K562 (cell line): ENCODE measurements at regions not wholly inside any gene's neighbourhood (a gene's known extent, or its start where the extent isn't known, plus 50 kb on each side); places are given as distances from the start of the nearest gene placed in this dataset.

Source experiments
- BACH1 ChIP-seq: fragments of 200-800 bp; sonication (Bioruptor generic); IDR thresholded peaks from 2 replicates; pipeline ENCODE4 v1.6.1; 2016; ENCODE audit warnings: missing genetic modification characterization, missing compliant biosample characterization
- KAT7 ChIP-seq: sonication (generic); formaldehyde crosslinking; IDR thresholded peaks from 2 replicates; pipeline ENCODE4 v1.8.0; 2022; ENCODE audit warnings: missing genetic modification reagents, mild to moderate bottlenecking, borderline replicate concordance
- POLR2AphosphoS5 ChIP-seq: IDR thresholded peaks from 2 replicates; pipeline ENCODE4 v1.6.1; 2011; ENCODE audit warnings: mild to moderate bottlenecking, low read depth, low read length, moderate library complexity; ENCODE audit not compliant: control insufficient read depth, insufficient read depth
- TF ChIP-seq, protein P1 (sequence below): sonication (generic); formaldehyde crosslinking; IDR thresholded peaks from 2 replicates; pipeline ENCODE4 v1.9.0; 2022; ENCODE audit warnings: mild to moderate bottlenecking, missing genetic modification reagents
- TF ChIP-seq, protein P2 (sequence below): sonication (generic); formaldehyde crosslinking; IDR thresholded peaks from 2 replicates; pipeline ENCODE4 v1.8.0; 2022; ENCODE audit warnings: mild to moderate bottlenecking, missing genetic modification reagents

DNA sequence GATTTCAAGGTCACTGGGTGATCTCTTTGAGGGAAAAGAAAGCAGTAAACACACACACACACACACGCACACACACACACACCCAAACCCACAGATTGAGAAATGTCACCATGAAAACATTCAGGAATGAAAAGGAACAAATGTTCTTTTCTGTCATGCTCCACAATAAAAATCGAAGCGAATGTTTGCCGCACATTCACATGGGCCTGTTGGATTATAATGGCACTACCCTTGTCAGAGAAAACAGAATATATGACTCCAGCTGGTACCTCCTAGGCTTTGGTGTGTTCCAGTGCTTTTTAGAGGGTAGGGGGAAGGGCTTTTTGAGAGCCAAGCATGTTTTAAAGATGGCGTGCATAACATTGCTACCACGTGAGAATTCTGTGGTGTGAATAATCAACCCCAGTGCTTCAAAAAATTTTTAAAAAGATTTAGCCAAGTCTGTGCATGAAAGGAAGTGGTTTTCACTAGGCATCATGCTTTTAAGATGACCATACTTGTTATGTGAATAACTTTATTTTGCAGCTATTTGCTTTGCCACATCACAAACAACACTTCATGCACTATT, 120.8 kb upstream of the ZNF608 start:
- TF ChIP-seq, protein P1, sequence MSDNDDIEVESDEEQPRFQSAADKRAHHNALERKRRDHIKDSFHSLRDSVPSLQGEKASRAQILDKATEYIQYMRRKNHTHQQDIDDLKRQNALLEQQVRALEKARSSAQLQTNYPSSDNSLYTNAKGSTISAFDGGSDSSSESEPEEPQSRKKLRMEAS: no peak
- TF ChIP-seq POLR2AphosphoS5 (no peak), BACH1 (tag) (no peak), KAT7 (no peak)
- TF ChIP-seq, protein P2, sequence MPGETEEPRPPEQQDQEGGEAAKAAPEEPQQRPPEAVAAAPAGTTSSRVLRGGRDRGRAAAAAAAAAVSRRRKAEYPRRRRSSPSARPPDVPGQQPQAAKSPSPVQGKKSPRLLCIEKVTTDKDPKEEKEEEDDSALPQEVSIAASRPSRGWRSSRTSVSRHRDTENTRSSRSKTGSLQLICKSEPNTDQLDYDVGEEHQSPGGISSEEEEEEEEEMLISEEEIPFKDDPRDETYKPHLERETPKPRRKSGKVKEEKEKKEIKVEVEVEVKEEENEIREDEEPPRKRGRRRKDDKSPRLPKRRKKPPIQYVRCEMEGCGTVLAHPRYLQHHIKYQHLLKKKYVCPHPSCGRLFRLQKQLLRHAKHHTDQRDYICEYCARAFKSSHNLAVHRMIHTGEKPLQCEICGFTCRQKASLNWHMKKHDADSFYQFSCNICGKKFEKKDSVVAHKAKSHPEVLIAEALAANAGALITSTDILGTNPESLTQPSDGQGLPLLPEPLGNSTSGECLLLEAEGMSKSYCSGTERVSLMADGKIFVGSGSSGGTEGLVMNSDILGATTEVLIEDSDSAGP (CRISPR knock-in tag): no peak
